ENCODE measurements at regions not wholly inside any gene's neighbourhood (a gene's known extent, or its start where the extent isn't known, plus 50 kb on each side); places are given as distances from the start of the nearest gene placed in this dataset.

DNA sequence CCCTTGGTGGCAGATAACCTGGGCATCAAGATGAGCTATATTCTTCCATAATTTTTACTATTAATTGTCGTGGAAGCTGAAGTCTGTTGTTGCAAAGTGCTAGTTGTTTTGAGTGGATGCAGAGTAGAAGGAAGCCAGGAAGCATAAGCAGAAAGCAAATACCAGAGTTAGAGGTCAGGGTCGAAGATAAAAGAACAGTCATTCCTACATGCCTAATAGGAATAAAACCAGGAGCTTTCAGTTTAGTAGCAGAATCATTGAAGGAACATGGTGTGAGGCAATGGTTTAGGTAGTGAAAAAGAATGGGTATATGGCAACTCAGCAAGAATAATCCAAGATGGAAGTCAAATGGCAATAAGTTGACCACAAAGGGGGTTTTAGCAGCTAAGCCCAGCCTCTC lies 121.6 kb upstream of the FST start:
- Mint-ChIP-seq H3K4me3 (no peak overlapping the region), H3K36me3 (ENCODE audit: low read depth) (no peaks in the 10 kb centered on the region)

DNA sequence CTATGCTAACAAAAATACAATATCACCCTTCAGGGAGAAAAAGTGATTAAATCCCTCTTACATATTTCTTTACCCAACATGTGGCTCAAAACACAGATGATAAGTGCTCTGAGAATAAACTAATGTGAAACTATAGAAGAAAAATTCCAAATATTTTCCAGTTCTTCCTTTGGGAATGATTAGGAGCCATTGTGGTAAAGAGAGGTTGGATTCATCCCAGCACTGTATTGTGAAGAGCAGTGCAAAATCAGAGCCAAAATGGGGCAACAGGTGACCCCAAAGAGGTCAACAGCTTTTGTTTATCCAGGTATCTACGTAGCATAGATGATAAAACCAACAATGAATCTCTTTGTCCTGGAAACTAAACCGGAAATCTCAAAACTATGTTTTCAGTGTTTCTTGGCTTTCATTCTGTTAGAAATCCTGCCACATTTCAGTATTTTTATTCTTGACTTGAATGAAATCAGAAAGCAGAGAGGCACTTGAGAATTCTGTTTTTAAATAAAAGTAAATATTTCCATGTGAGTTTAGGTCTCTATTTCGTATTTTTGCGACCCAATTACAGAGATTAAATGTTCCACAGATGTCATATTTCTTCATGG lies 120.4 kb upstream of the FST start:
- no peaks in the 10 kb centered on the region for H3K36me3 Mint-ChIP-seq (ENCODE audit: low read depth)
- no peaks in the 10 kb centered on the region for H3K9me3 Mint-ChIP-seq
- H3K4me1 Mint-ChIP-seq, result no peaks in the 10 kb centered on the region
- H3K4me3 Mint-ChIP-seq, result no peak overlapping the region
- no peak overlapping the region for H3K27ac Mint-ChIP-seq
- TF ChIP-seq, protein P1, sequence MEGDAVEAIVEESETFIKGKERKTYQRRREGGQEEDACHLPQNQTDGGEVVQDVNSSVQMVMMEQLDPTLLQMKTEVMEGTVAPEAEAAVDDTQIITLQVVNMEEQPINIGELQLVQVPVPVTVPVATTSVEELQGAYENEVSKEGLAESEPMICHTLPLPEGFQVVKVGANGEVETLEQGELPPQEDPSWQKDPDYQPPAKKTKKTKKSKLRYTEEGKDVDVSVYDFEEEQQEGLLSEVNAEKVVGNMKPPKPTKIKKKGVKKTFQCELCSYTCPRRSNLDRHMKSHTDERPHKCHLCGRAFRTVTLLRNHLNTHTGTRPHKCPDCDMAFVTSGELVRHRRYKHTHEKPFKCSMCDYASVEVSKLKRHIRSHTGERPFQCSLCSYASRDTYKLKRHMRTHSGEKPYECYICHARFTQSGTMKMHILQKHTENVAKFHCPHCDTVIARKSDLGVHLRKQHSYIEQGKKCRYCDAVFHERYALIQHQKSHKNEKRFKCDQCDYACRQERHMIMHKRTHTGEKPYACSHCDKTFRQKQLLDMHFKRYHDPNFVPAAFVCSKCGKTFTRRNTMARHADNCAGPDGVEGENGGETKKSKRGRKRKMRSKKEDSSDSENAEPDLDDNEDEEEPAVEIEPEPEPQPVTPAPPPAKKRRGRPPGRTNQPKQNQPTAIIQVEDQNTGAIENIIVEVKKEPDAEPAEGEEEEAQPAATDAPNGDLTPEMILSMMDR (IDR thresholded peaks at IDR 0.05; ENCODE audit: unreplicated experiment in 3 of 3), result no peak
- no peaks in the 10 kb centered on the region for H3K27me3 Mint-ChIP-seq (ENCODE audit: low read depth)

More for the DNA sequence above, 121.6 kb upstream of the FST start:
- Mint-ChIP-seq H3K9me3 (no peaks in the 10 kb centered on the region), H3K27me3 (ENCODE audit: low read depth) (no peaks in the 10 kb centered on the region), H3K27ac (no peak overlapping the region), H3K4me1 (no peaks in the 10 kb centered on the region)
- TF ChIP-seq, protein P1 (IDR thresholded peaks at IDR 0.05; ENCODE audit: unreplicated experiment in 3 of 3), result no peak

DNA sequence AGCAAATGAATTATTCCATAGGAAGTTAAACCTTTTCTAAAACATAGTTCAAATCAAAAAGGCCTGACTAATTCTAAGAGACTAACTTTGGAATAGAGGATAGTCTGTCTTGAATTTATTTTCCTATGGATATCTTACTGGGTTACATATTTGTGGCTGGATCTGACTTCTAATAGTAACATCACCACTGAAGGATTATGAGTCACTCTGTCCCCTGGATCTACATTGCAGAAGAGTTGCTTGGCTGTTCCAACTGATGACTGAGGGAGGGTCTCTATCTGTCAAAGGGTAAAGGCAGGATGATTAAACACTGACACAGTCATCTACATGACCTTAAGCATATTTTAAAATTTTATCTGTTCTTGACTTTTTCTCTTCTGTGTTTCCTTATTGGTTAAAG lies 119.6 kb upstream of the FST start:
- Mint-ChIP-seq H3K27ac (no peak overlapping the region), H3K9me3 (no peaks in the 10 kb centered on the region), H3K4me1 (no peaks in the 10 kb centered on the region), H3K36me3 (ENCODE audit: low read depth) (no peaks in the 10 kb centered on the region), H3K4me3 (no peak overlapping the region), H3K27me3 (ENCODE audit: low read depth) (no peaks in the 10 kb centered on the region)
- TF ChIP-seq, protein P1 (IDR thresholded peaks at IDR 0.05; ENCODE audit: unreplicated experiment in 3 of 3), result no peak

DNA sequence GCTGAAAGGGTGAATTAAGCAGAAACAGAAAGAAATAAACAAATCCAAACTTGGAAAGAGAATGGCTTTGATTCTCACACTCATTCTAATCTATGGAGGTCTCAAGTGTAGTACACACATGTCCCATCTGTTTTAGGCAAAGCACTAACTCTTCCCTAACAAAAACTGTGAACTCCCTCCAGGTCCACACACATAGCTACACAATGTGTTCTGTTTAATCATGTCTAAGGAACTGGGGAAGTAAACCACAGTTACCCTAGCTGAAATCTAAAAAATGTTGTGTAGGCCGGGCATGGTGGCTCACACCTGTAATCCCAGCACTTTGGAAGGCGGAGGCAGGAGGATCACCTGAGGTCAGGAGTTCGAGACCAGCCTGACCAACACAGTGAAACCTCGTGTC lies 118.7 kb upstream of the FST start:
- Mint-ChIP-seq H3K9me3 (no peaks in the 10 kb centered on the region), H3K4me1 (no peaks in the 10 kb centered on the region), H3K36me3 (ENCODE audit: low read depth) (no peaks in the 10 kb centered on the region), H3K27me3 (ENCODE audit: low read depth) (no peaks in the 10 kb centered on the region), H3K27ac (no peak overlapping the region), H3K4me3 (no peak overlapping the region)
- TF ChIP-seq, protein P1 (IDR thresholded peaks at IDR 0.05; ENCODE audit: unreplicated experiment in 3 of 3), result no peak

DNA sequence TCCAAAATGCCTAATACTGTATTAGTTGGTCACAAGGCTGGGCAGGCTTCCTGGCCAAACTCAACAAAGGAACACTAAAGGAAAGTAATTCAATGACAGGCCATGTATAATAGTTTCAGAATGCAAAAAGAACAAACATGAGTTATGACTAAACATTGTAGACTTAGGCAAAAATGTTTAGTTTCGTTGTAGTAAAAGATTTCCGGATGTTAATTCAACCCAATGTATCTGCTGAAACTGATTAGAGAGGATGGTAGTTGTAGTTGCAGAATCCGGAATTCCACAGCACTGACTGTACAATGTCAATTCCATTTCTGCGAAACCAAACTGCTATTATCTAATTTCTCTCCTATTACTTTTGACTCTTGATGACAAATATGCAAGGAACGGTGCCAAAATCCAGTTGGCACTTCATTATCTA lies 117.9 kb upstream of the FST start:
- no peak overlapping the region for H3K27ac Mint-ChIP-seq
- H3K27me3 Mint-ChIP-seq (ENCODE audit: low read depth), result no peaks in the 10 kb centered on the region
- TF ChIP-seq, protein P1 (IDR thresholded peaks at IDR 0.05; ENCODE audit: unreplicated experiment in 3 of 3), result no peak
- H3K4me3 Mint-ChIP-seq, result no peak overlapping the region
- H3K9me3 Mint-ChIP-seq, result no peaks in the 10 kb centered on the region
- H3K4me1 Mint-ChIP-seq, result no peaks in the 10 kb centered on the region
- H3K36me3 Mint-ChIP-seq (ENCODE audit: low read depth), result no peaks in the 10 kb centered on the region

DNA sequence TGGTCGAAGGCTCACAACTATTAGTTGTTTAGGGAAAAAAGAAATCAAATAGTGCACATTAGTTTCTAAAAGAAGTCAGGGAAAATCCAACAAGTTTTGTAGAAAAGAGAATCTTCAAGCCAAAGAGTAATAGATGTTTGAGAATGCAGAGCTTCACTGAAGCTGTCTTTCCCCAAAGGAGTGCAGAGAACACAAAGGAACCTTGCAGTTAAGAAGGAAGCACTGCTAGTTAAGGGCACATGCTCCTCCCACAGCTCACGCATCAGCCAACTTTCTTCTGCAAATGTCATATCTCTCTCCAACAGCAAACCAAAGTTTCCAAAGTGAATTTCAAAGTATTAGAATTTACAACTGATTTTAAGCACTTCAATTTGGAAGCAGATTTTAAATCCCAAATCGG lies 116.4 kb upstream of the FST start:
- Mint-ChIP-seq H3K27me3 (ENCODE audit: low read depth) (no peaks in the 10 kb centered on the region), H3K4me1 (no peaks in the 10 kb centered on the region), H3K27ac (peak overlapping the region in 1 of 3 experiments; percentile 73), H3K4me3 (no peak overlapping the region), H3K36me3 (ENCODE audit: low read depth) (no peaks in the 10 kb centered on the region), H3K9me3 (no peaks in the 10 kb centered on the region)
- TF ChIP-seq, protein P1 (IDR thresholded peaks at IDR 0.05; ENCODE audit: unreplicated experiment in 3 of 3), result no peak

Data from nephron (organoid).